ENCODE measurements at regions not wholly inside any gene's neighbourhood (a gene's known extent, or its start where the extent isn't known, plus 50 kb on each side); places are given as distances from the start of the nearest gene placed in this dataset.
"Not testable (repeated sequence)": the region's sequence is repeated elsewhere in the genome, so short reads cannot be mapped to it uniquely, and the experiment has no call there.

GRCh38 chr5:97986069-97986468 is 787.4 kb upstream of the RGMB start:
- no peak for DNase-seq (ENCODE audit: extremely low read depth, low read depth)
- TF ChIP-seq CTCF (IDR thresholded peaks at IDR 0.05; ENCODE audit: low read depth, low read length), result peak; percentile 17

- TF ChIP-seq CTCF (IDR thresholded peaks at IDR 0.05; ENCODE audit: low read depth, low read length), result no peak
- no peak for DNase-seq (ENCODE audit: extremely low read depth, low read depth)
Measured at GRCh38 chr5:97991236-97991635, 782.2 kb upstream of the RGMB start.

GRCh38 chr5:97998941-97999340 is 774.5 kb upstream of the RGMB start:
- DNase-seq (ENCODE audit: extremely low read depth, low read depth), result peak; percentile 62
- TF ChIP-seq CTCF (IDR thresholded peaks at IDR 0.05; ENCODE audit: low read depth, low read length), result no peak

- no peak for TF ChIP-seq CTCF (IDR thresholded peaks at IDR 0.05; ENCODE audit: low read depth, low read length)
- DNase-seq (ENCODE audit: extremely low read depth, low read depth), result no peak
Measured at GRCh38 chr5:98004463-98004862, 769.0 kb upstream of the RGMB start.

- no peak for TF ChIP-seq CTCF (IDR thresholded peaks at IDR 0.05; ENCODE audit: low read depth, low read length)
- no peak for DNase-seq (ENCODE audit: extremely low read depth, low read depth)
Measured at GRCh38 chr5:98016771-98017170, 756.7 kb upstream of the RGMB start.

GRCh38 chr5:98030273-98030672 is 743.2 kb upstream of the RGMB start:
- DNase-seq (ENCODE audit: extremely low read depth, low read depth), result not testable (repeated sequence)

GRCh38 chr5:98031036-98031435 is 742.4 kb upstream of the RGMB start:
- DNase-seq (ENCODE audit: extremely low read depth, low read depth), result not testable (repeated sequence)

- DNase-seq (ENCODE audit: extremely low read depth, low read depth), result no peak
- no peak for TF ChIP-seq CTCF (IDR thresholded peaks at IDR 0.05; ENCODE audit: low read depth, low read length)
Measured at GRCh38 chr5:98031496-98031895, 742.0 kb upstream of the RGMB start.

GRCh38 chr5:98031926-98032325 is 741.5 kb upstream of the RGMB start:
- DNase-seq (ENCODE audit: extremely low read depth, low read depth), result no peak
- TF ChIP-seq CTCF (IDR thresholded peaks at IDR 0.05; ENCODE audit: low read depth, low read length), result no peak

Measured in AG09319 (cell line).